Vagina (tissue), 2 donors: ENCODE measurements at regions not wholly inside any gene's neighbourhood (a gene's known extent, or its start where the extent isn't known, plus 50 kb on each side); places are given as distances from the start of the nearest gene placed in this dataset.

Source experiments
- CTCF ChIP-seq, 3 experiments: fragments of 450-650 bp in 2 of 3; fragments of 200-600 bp in 1 of 3; sonication (generic) in 1 of 3; IDR thresholded peaks; one replicate each; pipeline ENCODE4 v1.5.1; 2017 to 2019; ENCODE audit warnings: antibody characterized with exemption in 3 of 3, mild to moderate bottlenecking in 2 of 3, moderate library complexity in 2 of 3
- POLR2A ChIP-seq, 2 donors: fragments of 450-650 bp; IDR thresholded peaks; one replicate each; pipeline ENCODE4 v1.6.1; 2017; ENCODE audit warnings: antibody characterized with exemption in 2 of 2, mild to moderate bottlenecking in 2 of 2, moderate library complexity in 2 of 2
- POLR2AphosphoS5 ChIP-seq, 2 donors: sonication (generic); formaldehyde crosslinking; IDR thresholded peaks; one replicate each; pipeline ENCODE4 v1.9.0; 2017; ENCODE audit warnings: antibody characterized with exemption in 2 of 2, mild to moderate bottlenecking in 2 of 2, low read depth in 1 of 2; ENCODE audit not compliant: insufficient read depth in 1 of 2

GRCh38 chr12:46888568-46888967 is 62.8 kb upstream of the SLC38A4 start:
- TF ChIP-seq CTCF (IDR thresholded peaks at IDR 0.05) (no peak), POLR2AphosphoS5 (IDR thresholded peaks at IDR 0.05; ENCODE audit: insufficient read depth in 1 of 2, low read depth in 1 of 2) (no peak), POLR2A (IDR thresholded peaks at IDR 0.05) (no peak)
